GM18870 (cell line): ENCODE measurements at regions not wholly inside any gene's neighbourhood (a gene's known extent, or its start where the extent isn't known, plus 50 kb on each side); places are given as distances from the start of the nearest gene placed in this dataset.

Source experiments
- ATAC-seq: cut with Tn5 transposase; IDR thresholded peaks from one replicate; pipeline ENCODE4 v1.9.1; 2021; ENCODE audit warnings: moderate library complexity; ENCODE audit not compliant: unreplicated experiment

DNA sequence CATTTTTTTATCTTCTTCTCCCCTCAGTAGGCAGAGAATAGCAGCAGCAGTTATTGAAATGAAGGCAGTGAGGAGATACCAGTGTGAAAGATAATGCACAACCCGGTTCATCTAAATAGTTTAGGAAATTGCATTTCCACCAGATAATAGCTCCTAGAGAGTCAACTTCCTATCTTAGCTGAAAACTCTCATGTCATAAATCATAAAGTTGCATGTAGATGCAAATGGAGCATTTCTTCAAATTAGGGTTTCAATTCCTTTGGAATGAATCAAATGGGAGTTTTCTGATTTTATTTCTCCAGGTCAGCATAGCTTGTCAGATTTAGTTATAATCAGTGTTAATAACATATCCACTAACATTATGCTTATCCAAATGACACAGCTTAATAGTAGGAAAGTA lies 335.3 kb downstream of the CNTNAP4 start:
- no peak for ATAC-seq

DNA sequence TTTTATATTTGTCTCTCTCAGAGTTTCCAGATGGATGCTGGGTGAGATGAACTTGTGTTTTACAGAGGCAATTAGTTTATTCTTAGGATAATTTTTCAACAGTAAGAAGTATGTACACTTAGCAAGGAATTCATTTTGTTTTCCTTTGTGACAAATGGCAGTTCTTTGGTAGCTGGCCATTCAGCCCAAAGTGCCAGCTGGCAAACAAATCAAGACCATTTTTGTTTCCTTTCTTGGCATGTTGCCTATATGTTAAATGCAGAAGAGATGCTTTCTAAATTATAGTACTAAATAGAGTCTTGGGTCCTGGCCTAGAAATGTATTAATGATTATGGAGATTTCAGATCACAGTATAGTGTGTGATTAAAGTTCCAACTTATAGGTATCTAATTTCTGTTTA lies 337.1 kb downstream of the CNTNAP4 start:
- no peak for ATAC-seq

DNA sequence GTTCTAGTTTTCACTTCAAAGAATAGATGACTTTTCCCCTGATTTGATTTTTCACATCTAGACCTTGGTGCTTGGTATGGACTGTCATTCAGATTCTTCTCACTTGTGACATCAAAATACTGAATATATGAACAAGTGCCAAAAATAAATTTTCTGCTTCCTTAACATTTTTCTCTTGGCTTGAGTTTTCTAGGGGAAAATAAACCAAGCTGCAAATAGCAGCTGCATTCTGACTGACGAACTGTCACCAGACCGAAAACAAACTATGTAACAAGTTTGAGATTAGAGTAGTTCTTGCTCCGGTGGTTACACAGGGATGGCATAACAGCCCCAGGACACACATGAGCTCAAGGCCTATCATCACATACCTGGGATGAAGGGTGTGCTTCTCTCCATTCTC lies 345.7 kb downstream of the CNTNAP4 start:
- ATAC-seq: no peak

DNA sequence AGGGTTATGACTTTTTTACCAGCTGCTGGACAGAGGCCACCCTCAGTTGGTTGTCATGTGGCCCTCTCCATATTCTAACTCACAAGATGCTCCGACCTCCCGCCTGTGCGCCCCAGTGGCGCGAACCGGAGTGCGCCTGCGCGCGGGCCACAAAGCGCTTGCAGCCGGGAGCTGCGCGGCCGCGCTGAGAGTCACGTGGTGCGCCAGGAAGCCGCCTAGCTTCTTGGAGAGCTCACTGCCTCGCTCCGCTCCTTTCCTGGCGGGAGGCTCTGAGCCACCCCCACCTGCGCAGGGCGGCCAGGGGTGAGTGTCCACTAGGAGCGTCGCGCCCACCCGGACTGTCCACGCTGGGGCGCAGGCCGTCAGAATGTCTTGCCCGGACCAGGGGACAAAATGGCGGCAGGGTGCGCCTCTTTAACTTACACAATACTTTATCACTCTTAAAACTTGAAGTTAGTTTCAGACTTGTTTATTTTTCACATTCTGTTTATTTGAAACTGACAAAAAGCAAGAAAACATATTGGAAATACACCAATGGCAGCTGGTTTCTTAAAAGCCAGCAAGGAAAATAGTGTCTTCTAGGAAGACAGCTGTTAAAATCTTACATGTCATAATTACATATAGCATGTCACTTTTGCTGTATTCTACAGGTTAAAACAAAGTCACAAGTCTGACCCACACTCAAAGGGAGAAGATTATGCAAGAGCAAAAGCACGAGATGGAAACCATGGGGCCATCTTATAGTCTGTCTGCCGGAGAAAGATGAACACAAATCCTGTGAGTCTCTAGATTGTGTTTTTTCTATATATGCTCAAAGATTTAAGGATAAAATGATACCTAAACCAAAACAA lies 357.9 kb downstream of the CNTNAP4 start:
- ATAC-seq: no peak

DNA sequence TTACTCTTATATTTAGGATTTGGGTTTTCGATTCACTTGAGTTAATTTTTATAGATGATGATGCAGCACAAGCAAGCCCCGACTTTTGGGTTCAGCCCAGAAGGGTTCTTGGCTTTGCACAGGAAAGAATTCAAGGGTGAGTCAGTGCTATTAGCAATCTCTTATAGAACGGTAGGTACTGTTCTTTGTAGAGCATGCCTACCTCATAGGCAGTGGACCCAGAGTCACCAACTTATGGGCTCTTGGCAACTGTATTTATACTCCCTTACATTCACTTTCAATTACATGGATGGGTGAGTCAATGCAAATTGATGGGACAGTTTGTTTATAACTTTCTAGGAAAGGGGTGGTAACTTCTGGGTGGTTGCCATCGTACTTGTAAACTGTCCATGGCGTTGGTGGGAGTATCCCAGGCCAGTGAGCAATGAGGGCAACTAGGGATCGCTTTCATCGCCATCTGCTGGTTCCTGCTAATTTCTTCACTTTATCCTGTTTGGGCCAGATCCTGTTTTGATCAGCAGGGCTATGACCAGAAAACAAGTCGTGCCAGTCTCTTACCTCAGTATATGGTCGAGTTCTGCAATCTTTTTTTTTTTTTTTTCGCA lies 362.6 kb downstream of the CNTNAP4 start:
- peak; percentile 63 for ATAC-seq

DNA sequence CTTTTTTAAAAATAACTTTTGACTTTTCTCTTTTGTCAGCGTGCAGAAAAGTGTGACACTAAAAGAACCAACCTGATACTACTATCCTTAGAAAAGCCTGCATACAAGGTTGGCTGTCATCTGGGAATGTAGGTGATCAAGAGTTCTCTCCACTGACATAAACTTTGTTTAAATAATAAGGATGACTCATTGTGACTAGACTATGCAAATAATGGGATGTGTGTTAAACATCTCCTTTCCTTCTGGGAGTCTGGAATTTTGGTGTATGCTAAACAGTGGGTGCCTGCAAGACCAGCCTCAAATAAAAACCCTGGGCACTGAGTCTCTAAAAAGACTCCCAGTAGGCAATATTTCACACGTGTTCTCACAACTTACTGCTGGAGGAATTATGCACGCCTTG lies 373.4 kb downstream of the CNTNAP4 start:
- no peak for ATAC-seq

DNA sequence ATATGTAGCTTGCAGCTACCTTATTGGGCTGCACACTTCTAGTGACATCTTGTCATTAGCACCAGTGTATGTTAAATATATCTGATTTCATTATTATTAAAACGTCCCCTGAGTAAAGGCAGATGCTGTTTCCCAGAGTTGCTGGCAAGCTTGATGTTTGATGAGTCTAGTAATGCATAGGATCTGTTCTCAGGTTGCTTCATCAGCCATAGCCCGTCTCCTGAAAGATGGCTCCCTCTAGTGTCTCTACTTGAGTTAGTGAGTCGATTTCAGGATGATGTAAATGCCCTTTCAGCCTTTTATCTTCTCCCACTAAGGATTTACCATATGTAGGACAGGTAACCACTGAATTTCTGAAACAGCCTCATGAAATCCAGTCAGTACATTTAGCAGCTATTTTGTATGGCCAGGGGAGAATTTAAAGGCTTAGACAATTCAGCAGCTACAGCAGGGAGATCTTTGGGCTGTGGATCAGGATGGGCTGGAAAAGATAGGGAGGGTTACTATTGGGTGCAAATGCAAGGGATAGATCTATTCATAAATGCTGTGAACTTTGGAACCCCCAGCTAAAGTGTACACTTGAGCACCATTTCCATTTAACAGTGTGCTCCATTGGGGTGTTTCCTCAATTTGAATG lies 376.3 kb downstream of the CNTNAP4 start:
- no peak for ATAC-seq

DNA sequence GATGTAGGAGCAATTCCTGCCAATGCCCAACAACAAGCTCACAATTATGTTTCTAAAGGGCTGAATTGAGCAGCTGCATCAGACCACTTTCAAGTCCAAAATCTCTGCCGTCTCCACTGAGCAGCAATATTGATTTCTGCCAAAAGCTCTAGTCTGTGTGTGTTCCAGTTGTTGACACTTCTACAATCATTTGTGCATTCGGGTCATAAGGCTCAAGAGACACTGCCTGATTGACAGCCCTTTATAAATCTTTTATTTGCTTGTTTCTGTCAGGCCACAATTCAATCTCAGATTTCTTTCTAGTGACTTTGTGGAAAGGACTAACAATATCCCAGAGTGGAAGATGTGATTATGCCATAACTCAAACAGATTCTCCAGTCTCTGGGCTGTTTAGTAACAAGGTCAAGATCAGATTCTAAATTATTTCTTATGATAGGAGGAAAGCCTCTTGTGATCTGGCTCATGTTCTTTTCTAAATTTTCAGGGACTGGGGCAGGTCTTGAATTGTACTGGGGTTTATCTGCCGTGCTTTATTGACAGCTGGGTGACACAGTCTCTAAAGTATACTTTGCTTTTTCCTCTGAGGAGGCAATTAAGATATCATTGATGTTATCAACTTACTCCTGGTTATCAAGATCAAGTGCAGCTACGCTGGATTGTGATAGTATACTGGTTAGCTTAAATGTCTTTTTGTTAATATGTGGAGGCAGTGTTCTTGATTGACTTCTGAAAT lies 377.1 kb downstream of the CNTNAP4 start:
- ATAC-seq: no peak

DNA sequence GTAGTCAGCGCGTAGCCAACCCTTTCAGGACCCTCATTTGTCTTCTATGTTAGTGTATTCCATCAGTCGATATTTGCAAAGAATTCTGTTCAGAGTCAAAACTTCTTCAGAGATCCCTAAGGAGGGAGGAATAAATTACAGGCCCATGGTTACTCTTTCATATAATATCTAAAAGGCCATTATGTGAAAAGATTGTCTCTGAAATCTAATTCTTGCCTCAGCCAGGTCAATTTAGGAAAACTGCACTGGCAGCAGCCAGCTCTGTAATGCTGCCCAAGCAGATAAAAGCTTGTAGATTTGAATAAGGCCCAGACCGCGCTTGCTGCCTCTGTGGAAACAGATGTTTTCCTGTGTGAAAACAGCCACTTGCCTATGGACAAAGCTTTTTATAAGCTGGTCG lies 379.8 kb downstream of the CNTNAP4 start:
- ATAC-seq: no peak

DNA sequence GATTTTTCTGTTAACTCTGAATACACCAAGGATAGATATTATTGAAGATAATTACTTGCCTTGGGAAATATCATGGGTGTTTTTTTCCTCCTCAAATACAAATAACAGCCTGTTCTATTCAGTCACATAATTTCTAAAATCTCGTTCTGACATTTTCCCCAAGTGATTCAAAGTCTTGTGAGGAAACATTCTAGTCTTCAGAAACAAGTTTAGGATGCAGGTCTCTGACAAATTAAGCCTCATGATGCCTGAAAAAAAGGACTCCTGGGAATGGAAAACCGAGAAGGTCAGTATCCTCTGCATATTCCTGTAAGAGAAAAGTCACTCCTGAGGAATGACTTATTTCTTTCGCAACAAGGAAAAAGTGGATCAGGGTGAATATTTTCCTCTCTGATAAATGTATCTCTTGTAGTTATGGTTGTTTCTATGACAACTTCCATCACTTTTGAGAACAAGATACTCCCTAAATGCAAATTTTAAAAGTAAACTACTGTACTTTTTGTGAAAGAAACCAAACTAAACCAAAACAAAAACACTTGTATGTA lies 384.6 kb downstream of the CNTNAP4 start:
- ATAC-seq: no peak

DNA sequence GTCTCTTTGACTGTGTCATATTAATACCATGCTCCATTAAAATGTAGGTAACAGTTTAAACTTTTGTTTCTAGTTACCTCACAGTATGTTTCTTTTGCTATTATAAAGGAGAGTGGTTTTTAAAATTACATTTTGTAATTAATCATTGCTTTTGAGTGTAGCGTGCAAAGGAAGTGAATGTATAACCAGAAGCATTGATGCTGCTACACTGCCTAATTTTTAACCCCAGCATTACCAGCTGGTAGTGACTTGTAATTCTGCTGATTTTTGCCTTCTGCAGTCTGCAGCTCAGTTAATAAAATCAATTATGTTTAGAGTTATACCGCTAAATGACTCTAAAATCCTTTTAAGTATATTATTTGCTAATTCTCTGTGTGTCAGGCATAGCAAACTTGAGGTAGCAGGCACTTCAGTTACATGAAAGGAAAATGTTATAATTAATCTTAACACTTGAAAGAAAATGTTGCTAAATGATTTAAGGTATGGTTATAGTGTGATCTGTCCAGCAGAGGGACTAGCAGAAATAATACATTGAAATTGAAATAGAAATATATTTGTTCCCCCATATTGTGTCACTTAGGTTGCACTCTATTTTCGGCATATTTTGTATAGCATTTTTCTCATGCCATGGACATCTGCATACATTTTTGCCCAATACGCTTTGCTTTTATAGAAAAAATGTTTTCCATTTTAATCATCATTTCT lies 388.5 kb downstream of the CNTNAP4 start:
- ATAC-seq: no peak

DNA sequence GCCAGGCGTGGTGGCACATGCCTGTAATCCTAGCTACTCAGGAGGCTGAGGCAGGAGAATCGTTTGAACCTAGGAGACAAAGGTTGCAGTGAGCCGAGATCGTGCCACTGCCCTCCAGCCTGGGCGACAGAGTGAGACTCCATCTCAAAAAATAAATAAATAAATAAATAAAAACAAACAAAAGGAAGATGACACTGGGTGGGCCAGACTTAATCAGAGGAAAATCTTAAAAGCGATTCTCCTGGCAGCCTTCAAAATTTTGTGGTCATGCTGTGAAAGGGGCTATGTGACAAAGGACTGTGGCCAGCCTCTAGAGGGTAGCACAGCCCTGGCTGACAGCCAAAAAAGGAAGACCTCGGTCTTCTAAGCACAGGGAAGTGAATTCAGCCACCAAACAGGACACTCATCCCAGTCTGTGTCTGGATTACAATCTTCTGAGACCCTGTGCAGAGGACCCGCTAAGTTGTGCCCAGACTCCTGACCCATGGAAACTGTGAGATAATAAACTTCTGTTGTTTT lies 391.1 kb downstream of the CNTNAP4 start:
- ATAC-seq: no peak

DNA sequence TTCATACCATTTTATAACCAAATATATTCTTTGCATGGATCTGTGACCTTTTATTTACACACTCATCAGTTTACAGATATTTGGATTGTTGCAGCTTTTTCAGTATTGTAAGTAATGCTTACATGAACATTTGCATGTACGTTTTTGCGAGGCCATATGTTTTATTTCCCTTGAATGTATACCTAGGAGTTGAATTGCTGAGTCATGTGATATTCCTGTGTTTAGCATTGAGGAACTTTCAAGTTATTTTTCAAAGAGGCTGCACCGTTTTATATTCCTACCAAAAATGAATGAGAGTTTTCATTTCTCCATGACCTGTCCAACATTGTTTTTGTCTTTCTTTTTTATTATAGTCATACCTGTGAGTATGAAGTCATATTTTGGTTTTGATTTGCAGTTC lies 392.1 kb downstream of the CNTNAP4 start:
- no peak for ATAC-seq

DNA sequence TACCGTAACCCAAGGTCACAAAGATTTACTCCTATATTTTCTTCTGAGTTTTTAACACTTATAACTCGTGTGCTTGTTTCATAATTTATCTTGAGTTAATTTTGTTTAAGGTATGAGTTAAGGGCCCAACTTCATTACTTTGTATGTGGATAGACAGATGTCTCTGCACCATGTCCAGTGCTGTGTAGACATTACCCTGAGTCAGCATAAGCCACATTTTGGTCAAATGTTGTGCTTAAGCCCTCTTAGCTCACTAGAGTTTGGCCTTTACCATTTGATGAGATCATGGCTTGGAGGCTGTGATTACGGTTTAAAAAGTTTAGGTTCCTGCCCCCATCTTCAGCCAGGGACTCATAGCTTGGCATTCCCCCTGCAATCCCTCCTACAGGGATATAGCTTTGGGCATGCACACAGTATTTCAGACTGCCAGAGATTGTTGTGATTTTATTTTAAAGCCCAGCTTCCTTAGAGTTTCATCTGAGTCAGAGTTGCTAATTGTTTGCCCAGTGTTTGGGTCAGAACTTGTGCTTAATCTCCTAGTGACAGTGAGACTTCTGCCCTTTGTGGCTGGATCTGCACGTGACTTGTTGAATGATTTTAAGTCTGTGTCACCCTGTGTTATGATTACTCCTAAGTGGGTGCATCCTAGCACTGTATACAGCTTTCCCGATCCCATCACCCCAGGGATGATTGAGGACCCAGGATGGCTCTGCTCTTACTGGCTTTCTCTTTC lies 393.1 kb downstream of the CNTNAP4 start:
- no peak for ATAC-seq

DNA sequence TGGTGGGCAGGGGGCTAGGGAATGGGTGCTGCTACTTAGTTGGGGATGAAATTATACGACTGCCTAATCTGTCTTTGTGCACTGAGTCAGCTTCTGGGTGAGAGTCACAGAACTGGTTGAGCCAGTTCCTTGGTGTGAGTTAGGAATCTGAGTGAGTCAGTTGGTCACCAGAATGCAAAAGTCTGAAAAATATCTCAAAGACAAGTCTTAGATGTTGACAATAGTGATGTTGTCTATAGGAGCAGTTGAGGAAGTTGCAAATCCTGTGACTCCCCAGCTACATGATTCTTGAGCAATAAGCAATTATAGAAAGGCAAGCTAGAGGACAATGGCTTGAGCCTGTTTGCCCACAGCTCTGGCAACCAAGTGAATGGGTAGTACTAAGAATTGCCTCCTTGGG lies 399.2 kb downstream of the CNTNAP4 start:
- no peak for ATAC-seq

DNA sequence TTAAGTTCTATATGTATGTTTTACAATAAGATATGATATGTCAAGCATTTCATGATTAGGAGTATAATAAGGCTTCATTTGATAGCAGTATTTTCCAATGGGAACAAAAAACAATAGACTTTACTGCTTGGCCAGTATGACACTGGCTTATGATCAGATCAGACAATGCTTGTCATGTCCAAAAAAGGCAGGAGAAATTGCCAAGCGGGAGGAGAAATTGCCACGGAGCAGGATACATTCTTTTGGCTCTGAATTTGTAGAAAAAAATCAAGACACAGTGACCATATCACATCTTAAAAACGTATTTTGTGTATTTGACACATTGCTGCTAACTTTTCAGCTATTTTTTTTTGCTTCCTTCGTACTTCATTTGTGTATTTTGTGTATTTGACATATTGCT lies 404.1 kb downstream of the CNTNAP4 start:
- no peak for ATAC-seq

DNA sequence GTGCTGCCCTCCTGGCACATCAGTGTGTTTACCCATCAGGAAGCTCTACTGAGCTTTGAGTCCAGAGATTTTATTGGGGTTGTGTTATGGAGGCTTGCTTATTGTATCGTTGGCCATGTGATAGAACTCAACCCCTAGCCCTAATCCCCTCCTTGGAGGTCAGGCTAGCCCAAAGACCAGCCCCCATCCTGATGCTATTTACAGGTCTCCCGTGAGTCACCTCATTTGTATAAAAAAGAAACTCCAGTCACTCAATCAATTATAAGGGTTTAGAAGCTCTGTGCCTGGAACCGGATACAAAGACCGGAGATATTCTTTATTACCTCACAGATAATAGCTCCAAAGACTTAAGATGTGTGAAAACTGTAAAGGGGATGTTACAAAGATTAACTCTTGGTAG lies 405.9 kb downstream of the CNTNAP4 start:
- no peak for ATAC-seq

DNA sequence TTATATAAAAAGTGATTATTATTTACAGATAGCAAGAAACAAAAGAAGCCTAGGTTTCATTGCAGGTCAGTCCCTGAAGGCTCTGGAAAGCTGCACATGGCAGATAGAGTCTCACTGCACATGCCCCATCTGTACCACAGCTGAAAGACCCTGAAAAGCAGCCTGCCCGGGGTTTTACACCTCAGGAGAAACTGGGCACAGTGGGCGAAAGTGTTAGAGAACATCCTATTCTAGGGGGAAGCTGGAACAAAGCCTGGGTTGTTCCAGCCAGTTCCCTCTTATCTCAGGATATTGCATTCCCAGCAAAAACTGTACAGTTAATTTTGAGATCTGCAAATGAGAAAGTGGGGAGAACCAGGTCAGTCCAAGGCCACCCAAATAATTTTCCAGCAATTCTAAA lies 419.7 kb downstream of the CNTNAP4 start:
- no peak for ATAC-seq

DNA sequence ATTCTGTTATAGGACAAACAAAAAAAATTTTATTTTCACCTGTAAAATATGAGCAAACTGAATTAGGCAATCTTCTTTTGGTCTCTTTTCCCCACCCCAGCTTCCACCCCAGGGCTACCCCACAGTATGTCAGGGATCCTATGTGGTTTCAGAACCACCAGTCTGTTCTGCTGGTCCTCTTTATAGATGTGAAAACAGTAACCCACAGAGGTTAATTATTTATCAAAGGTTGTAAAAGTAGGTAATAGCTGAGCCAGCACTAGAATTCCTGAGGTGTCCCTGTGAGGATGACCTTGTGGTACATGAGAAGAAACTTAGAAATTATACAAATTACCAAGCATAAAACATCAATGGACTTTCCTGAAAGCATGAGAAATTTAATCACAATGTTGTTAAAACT lies 428.7 kb downstream of the CNTNAP4 start:
- no peak for ATAC-seq

DNA sequence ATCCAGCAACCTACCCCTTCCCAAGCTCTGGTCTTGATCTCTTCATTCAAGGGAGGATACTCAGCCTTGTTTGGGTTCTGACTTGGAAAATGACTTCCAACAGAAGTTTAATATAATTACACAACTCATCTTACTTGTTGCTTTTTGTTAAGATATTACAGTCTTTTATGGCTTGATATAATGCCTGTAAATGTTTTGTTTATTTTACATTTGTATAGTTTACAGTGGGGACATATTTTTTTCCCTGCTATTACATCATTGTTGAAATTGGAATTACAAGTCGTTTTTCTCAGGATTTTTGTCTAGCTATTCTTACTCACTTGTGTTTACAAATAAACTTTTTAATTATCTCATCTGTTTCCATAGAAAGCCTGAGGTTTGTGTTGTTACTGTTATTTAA lies 436.0 kb downstream of the CNTNAP4 start:
- ATAC-seq: no peak
